Forelimb muscle (tissue), 1 donor: ENCODE measurements at regions not wholly inside any gene's neighbourhood (a gene's known extent, or its start where the extent isn't known, plus 50 kb on each side); places are given as distances from the start of the nearest gene placed in this dataset.

Source experiments
- DNase-seq: peaks from one replicate; pipeline ENCODE4 v3.0.0-alpha.2; 2013; ENCODE audit warnings: low read depth

- DNase-seq, result no peak
These were observed 76.7 kb upstream of the MYCN start for GRCh38 chr2:15863494-15864175.

GRCh38 chr2:15864176-15864769 is 76.1 kb upstream of the MYCN start:
- DNase-seq, result no peak

GRCh38 chr2:15865923-15866322 is 74.4 kb upstream of the MYCN start:
- no peak for DNase-seq

GRCh38 chr2:15866563-15867193 is 73.7 kb upstream of the MYCN start:
- no peak for DNase-seq

- no peak for DNase-seq
These were observed 72.9 kb upstream of the MYCN start for GRCh38 chr2:15867194-15868171.

GRCh38 chr2:15868186-15868585 is 72.2 kb upstream of the MYCN start:
- no peak for DNase-seq

- no peak for DNase-seq
These were observed 71.6 kb upstream of the MYCN start for GRCh38 chr2:15868704-15869103.

- DNase-seq, result no peak
These were observed 71.0 kb upstream of the MYCN start for GRCh38 chr2:15869396-15869795.

- no peak for DNase-seq
These were observed 70.5 kb upstream of the MYCN start for GRCh38 chr2:15869871-15870270.

- no peak for DNase-seq
These were observed 69.8 kb upstream of the MYCN start for GRCh38 chr2:15870565-15870964.

GRCh38 chr2:15871239-15871783 is 69.0 kb upstream of the MYCN start:
- no peak for DNase-seq

GRCh38 chr2:15872854-15873253 is 67.5 kb upstream of the MYCN start:
- no peak for DNase-seq

- DNase-seq, result no peak
These were observed 66.0 kb upstream of the MYCN start for GRCh38 chr2:15874321-15874720.

GRCh38 chr2:15874854-15875804 is 65.2 kb upstream of the MYCN start:
- DNase-seq, result no peak

- no peak for DNase-seq
These were observed 64.2 kb upstream of the MYCN start for GRCh38 chr2:15875969-15876705.

- no peak for DNase-seq
These were observed 59.9 kb upstream of the MYCN start for GRCh38 chr2:15880226-15881119.

- no peak for DNase-seq
These were observed 59.3 kb upstream of the MYCN start for GRCh38 chr2:15881120-15881433.

GRCh38 chr2:15881676-15882075 is 58.7 kb upstream of the MYCN start:
- DNase-seq, result no peak
